NCI-H345 treated with DMSO at 0.1 percent for 48 hours (cell line): ENCODE measurements at regions not wholly inside any gene's neighbourhood (a gene's known extent, or its start where the extent isn't known, plus 50 kb on each side); places are given as distances from the start of the nearest gene placed in this dataset.
A peak's percentile ranks its signal among the peaks of the same experiment; 100 is the strongest.
"Not testable (repeated sequence)": the region's sequence is repeated elsewhere in the genome, so short reads cannot be mapped to it uniquely, and the experiment has no call there.

ENCODE experiments used
- DNase-seq: peaks from one replicate; lab custom pipeline; 2025; ENCODE audit not compliant: unreplicated experiment; lab: John Stamatoyannopoulos, UW

DNA sequence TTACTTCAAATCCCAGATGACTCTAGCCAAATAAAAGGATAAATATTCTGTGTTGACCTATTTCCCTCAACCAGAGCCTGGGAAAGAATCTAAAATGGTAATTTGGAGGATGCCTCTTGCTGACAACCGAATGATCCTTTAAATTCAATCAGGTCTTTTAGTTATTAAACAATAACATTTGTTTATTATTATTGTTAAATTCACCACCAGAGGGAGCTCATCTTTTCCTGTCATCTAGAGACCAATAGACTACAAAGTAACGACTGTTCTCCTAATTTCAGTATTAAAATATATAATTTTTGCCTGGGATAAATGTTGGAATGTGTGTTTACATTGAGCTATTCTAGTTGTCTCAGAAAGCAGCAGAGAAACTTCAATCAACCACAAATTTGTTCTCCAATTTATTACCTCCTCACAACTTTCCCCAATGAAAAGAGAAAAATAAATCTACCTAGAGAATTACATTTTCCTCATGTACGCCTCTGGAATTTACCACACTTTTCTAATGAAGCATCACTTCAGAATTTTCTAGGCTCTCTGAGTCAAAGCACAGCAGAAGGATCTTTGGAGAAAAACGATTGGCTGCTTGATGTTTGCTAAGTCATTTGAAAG, 142.7 kb downstream of the SCG2 start:
- peak; percentile 32 for DNase-seq

DNA sequence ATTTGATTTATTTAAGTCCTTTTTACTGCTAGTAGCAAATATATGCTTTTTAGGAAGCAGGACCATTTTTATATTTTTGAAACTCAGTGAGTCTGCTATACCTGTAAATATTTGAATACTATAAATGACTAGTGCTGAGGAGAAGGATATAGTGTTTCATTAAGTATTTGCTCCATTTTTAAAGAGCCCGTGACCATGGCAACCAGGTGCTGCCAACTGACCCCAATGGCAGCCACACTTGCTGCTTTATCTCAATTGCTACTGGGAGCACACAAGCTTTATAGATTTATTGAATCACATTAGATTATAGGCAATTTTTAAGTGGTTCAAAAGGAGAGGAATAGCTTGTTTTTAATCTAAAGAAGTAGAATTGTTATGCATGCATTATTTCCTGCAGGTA, 142.0 kb downstream of the SCG2 start:
- no peak for DNase-seq

DNA sequence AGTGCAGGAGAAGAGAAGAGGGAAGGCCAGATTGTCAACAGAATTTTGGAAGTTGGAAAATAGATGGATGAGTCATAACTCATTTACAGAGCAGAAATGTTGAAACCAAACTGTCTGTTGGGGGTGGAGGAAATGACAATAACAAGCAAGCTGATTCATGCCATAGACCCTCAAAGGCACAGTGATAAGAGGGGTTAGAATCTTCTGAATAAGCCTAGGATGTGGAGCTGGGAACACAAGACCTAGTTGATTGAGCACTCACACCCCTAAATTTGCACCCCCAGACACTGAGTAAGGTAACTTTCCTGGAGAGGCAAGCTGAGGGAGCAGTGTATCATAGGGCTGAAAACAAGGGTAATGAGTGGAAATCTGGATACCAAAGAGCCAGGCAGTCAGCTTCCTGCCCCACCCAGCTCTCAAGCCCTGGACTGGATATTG, 141.4 kb downstream of the SCG2 start:
- DNase-seq, result no peak

DNA sequence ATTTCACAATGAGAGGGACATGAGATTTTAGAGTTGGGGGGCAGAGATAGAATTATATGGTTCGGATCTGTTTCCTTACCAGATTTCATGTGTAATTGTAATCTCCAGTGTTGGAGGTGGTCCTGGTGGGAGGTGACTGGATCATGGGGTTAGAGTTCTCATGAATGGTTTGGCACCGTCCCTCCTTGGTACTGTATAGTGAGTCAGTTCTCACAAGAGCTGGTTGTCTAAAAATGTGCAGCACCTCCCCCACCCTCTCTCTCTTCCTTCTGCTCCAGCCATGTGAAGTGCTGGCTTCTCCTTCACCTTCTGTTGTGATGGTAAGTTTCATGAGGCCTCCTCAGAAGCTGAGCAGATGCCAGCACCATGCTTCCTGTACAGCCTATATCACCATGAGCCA, 138.1 kb downstream of the SCG2 start:
- DNase-seq, result no peak

DNA sequence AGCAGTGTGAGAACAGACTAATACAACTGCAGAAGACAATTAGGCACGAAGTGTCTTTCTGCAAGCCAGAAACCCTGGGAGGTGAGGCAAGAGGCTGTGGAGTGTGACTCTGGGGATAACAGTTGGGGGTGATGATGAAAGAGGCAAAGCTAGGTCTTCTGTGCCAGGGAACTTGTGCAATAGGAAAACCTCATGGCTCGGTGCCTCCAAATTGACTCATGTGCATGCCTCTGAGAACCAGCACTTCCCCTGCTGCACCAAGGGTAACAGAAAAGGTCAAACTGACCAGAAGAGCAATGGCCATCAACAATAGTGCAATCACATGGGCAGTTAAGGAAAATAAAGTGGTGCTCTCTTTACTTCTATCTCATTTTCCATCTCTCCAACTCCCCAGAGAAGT, 136.4 kb downstream of the SCG2 start:
- DNase-seq, result no peak

DNA sequence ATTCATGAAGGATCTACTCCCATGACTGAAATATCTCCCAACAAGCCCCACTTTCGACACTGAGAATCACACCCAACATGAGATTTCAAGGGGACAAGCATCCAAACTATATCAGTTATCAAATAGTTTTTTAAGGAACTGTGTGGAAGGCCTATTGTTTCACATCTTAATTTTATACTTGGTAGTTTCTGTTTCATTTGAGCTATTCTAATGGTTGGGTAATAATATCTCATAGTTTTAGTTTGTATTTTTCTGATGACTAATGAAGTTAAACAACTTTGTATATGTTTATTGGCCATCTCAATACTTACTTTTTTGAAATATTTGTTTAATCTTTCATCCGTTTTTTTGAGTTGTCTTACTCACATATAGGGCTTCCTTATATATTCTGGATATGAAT, 135.0 kb downstream of the SCG2 start:
- DNase-seq, result no peak

DNA sequence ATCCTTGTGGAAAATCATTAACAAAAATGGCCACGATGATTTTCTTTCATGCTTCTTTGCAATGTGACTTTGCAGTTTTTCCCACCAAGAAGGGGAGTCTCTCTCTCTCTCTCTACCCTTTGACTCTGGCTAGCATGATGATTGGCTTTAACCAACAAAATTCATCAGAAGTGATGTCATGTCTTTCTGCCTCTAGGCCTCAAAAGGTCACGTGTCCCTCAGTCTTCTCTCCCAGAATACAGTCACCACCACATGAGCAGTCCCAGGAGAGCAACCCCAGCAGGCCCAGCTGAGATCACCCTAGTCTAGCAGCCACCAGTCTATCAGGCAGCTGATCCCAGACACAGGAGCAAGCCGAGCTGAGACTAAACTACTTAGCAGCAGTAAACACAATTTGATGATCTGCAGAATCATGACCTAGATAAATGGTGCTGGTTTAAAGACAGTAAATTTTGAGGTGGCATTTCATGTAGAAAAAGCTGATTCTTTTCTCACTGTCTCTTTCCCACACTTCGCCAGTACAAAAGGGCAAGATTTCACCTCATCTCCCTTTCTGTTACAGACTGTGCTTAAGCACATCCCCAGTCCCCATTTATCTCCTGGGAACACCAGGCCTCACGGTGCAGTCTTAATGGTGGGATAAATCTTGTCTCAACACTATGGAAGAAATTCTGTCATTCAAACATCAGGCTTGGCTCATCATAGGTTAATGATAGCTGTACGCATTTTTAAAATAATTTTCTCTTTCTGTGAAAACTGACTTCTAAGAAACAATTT, 132.7 kb downstream of the SCG2 start:
- no peak for DNase-seq

DNA sequence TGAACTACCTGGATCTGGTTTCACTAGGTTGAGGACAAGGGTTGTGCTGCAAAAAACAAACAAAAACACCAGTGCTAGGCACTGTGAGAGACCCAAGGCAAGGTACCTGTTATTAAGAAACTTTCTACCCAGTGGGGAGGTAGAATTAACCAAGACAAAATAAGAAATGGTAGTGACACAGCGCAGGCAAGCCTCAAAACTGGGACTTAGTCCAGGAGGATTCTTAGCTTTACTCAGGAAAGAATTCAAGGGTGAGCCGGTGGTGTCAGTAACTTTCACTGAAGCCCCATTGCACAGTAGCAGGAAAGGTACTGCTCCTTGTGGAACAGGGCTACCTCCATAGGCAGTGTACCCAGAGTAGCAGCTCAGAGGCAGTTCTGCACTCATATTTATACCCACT, 131.6 kb downstream of the SCG2 start:
- no peak for DNase-seq

DNA sequence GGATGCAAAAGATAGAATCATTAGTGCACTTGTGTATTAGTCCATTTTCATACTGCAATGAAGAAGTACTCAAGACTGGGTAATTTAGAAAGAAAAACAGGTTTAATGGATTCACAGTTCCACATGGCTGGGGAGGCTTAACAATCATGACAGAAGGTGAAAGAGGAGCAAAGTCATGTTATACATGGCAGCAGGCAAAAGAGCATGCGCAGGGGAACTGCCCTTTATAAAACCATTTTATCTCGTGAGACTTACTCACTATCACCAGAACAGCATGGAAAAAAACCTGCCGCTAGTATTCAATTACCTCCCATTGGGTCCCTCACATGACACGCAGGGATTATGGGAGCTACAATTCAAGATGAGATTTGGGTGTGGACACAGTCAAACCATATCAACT, 129.4 kb downstream of the SCG2 start:
- no peak for DNase-seq

DNA sequence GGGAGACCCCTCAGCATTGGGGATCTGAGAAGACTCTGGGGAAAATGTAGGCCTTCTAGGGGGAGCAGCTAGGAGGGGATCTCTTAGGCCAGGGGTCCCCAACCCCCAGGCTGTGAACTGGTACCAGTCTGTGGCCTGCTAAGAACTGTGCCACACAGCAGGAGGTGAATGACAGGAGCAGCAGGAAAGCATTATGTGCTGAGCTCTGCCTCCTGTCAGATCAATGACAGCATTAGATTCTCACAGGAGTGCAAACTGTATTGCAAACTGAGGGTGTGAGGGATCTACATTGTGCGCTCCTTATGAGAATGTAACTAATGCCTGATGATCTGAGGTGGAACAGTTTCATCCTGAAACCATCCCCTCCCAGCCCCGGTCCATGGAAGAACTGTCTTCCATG, 127.3 kb downstream of the SCG2 start:
- DNase-seq, result no peak

DNA sequence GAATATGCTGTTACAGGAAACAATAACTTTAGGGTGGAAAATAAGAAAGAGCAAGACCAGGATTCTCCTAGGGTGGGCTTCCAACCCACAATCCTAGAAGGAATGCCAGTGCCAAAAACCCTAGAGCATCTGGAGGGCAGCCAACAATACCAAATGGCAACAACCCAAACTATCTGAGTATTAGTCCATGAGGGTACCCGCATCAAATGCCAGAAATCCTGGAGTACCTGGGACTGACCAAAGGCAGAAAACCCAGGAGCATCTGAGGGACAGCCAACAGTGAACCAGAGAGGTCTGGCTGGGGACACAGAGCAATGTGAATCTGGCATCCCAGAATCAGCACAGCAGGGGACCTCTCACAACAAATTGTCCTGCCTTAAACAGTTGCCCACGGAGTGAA, 126.3 kb downstream of the SCG2 start:
- no peak for DNase-seq

DNA sequence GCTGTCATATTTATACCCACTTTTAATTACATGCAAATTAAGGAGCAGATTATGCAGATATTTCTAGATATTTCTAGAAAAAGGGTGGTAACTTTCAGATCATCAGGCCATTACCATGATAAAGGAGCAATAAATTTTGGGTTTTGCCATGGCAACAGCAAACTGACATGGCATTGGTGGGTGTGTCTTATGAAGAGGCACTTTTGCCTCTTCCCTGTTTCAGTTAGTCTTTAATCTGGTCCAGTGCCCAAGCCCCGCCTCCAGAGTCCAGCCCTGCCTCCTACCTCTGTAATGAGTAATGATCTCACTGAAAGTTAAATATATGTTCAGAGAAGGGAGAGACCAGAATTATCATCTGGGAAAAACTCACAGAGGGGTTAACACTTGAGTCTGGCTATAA, 124.8 kb downstream of the SCG2 start:
- DNase-seq, result no peak

DNA sequence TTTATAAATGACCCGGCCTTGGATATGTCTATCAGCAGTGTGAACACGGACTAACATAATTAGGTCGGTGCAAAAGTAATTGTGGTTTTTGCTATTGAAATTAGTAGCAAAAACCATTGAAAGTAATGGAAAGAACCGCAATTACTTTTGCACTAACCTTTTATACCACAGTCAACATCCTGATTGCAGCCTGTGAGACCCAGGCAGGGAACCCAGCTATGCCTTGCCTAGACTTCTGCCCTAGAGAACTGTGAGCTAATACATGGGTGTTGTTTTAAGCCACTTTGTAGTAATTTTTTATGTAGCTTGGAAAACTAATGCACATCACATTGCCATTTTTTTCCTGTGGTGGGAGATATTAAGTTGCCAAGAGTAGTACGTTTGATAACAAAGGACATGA, 120.7 kb downstream of the SCG2 start:
- no peak for DNase-seq

DNA sequence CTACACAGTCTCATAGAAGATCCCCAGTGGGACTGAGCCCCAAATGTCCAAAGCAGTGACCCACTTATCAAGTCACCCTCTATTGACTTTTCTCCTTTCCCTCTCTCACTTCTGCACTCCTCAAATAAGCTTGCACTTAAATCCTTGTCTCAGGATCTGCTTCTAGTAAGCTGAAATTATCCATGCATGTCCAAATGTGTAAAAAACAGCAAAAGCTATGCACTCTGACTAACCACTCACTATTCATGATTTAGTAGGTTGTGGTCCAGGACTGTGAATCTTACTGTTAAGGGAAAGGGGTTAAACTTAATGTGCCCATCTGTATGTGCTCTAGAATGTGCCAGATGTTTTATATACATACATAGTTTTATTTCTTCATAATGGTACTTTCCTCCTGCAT, 115.4 kb downstream of the SCG2 start:
- DNase-seq, result no peak

DNA sequence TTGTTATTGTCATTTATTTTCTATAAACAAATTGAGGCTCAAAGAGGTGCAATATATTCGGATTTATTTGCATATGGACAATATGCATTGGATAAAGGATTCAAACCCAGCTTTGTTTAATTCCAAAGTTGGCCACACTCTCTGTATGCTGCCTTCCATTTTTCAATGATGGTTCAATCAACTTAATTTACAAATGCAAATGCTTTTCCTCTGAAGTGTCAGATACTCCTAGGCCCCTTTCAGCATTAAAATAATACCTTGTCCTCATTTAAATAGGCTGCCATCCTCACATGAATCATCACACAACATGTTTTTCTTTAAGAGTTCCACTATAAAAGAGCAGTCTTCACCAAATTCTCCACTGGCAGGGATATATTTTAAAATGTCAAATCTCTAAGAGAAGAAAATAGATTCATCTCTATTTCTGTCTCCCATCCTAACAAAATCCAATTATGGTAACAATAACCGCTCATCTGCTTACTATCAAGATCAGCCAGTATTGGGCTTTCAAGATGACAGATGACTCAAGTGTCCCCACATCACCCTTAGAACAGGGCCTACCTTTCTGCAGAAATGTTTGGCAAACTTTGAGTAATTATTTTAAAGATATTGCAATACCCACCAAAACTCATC, 114.8 kb downstream of the SCG2 start:
- no peak for DNase-seq

DNA sequence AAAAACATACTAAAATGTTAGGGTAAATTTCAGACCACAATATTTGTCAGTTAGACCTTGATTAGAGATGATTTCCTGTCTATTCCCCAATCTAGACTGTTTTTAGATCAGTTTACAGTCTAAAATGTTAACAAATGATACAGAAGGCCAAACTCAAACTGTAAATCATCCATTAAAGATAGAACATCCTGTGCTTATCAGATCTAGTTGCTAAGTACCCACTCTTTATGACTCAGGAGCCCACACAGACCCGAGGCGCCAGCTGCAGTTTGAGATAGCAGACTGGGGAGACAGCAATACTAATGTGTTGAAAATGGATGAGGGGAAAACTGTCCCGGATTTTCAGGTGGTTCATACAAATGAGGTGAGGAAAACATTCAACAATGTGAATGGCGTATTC, 113.3 kb downstream of the SCG2 start:
- DNase-seq, result peak; percentile 24

DNA sequence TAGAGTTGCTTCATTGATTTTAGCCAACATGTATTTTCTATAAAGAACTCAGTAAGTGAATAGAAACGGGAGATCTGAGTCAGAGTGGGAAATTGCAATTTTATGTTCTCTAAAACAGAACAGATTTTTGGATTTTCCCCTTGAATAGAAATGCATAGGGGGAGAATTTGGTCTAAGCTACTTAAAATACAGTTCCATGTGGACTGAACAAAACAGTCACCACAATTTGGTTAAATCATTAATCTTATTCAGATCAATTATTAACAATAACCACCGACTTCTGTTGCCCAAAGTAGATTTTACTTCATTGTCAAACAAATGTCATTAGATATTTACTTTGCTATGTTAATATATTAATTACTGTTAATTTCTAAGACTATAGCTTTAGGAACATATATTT, 107.7 kb downstream of the SCG2 start:
- DNase-seq, result no peak

DNA sequence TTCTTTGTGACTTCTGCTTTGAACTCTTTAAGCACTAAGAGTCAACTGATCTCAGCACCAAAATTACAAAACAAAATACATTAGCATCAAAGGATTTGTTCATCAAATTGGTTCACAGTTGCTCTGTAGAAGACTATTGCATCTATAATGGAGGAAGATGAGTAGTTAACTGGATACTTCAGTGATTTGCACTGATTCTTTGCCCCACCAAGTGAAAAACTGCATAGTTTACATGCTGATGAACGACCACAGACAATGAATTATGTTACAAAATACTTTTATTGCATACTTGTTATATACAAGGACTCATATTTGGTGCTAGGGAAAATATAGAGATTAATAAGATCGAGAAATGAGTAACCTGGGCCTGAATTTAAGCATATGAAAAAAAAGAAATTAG, 107.2 kb downstream of the SCG2 start:
- DNase-seq, result no peak

DNA sequence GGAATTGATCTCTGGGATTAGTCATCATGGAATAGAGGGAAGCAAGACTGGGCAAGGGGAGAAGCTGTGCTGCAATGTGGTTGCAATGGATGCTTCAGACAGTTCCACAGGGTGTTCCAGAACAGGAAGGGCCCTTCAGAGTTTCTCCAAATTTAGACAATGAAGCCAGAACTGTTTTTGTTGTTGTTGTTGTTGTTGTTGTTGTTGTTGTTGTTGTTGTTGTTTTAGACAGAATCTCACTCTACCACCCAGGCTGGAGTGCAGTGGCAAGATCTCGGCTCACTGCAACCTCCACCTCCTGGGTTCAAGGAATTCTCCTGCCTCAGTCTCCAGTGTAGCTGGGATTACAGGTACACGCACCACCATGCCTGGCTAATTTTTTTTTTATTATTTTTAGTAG, 105.3 kb downstream of the SCG2 start:
- not testable (repeated sequence) for DNase-seq

DNA sequence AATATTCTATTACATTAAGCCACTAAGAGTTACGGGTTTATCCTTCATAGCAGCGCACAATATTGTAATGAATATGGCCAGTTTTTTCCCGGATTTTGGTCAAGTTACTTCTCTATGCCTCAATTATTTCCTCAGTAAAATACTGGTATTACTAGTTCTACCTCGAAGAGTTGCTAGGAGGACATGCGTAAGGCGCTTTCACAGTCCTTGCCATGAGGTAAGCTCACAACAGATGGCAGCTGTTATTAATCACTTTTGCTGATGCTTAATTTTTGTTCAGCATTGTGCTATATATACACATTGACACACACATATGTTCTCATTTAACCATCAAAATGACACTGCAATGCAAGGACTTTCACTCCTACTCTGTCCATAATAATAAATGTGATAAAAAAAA, 101.5 kb downstream of the SCG2 start:
- no peak for DNase-seq

DNA sequence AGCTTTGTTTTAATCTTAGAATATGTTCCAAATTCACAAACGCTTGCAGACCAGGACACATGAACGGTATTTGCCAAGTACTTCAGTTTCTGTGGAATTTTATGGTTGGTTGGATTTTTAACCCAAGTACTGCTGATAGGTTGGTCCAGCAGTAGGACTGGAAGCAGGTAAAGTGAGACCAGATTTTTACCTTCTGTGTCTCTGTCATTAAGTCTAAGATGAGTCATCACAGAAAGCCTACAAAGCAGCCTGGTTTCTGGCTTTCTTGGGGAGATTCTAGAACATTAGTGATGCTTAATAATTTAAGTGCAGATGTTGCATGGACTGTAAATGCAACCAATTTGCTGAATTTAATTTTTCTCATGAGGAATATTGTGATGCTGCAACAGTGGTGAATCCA, 100.5 kb downstream of the SCG2 start:
- DNase-seq, result no peak

DNA sequence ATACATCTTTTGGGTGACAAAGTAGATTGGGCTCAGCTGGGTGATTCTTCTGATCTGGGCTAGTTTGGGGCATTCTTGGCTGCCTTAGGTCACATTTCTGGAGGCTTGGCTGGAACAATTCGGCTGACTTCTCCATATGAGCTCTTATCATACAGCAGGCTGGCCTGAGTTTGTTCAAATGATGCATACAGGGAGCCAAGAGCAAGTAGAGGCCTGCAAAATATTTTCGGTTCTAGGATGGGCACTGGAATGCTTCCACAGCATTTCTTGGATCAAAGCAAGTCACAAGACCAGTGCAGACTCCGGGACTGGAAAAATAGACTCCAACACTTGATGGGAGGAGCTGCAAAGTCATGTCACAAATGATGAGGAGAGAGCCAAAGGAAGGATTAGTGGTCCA, 98.4 kb downstream of the SCG2 start:
- DNase-seq, result no peak

DNA sequence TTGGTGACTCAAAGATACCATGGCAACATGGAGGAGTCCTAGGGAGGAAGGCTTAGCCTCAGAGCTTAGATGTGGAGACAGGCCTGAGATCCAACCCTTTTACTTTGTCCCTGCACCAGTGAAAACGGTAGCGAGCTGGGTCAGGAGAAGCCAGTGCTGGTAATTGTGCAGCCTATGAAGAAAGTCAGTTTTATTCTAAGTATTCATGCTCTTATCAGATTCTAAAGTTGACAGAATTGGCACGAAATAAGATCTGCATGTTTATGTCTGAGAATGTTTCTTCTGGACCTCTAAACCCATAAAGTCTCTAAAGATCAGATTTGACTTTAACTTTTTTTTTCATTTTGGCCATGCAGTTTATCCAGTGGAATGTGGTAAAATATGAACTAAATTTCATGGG, 93.8 kb downstream of the SCG2 start:
- no peak for DNase-seq
